SK-N-SH (cell line): ENCODE measurements at regions not wholly inside any gene's neighbourhood (a gene's known extent, or its start where the extent isn't known, plus 50 kb on each side); places are given as distances from the start of the nearest gene placed in this dataset.

ENCODE experiments used
- CTCF ChIA-PET: fragments of 300-600, 350-600 bp; formaldehyde crosslinking; extraction: SDS; loops from one replicate; lab custom pipeline; 2021; lab: Yijun Ruan, JAX
- POLR2A ChIA-PET: fragments of 350-600 bp; sonication (Branson Sonifier 250); formaldehyde crosslinking; extraction: SDS; loops from one replicate; lab custom pipeline; 2020; ENCODE audit warnings: antibody characterized with exemption, inconsistent platforms; lab: Yijun Ruan, JAX
- DNase-seq: peaks from one replicate; pipeline ENCODE4 v3.0.0; 2012
- H2AFZ ChIP-seq: fragments of 200-600 bp; sonication (generic); 2 replicates; pipeline ENCODE4 v1.8.1; 2016; ENCODE audit warnings: antibody characterized with exemption, mild to moderate bottlenecking, low read depth
- H3F3A ChIP-seq: fragments of 200-600 bp; sonication (generic); replicated peaks from 2 replicates; pipeline ENCODE3; 2016; ENCODE audit warnings: antibody characterized with exemption, mild to moderate bottlenecking; ENCODE audit not compliant: insufficient read depth
- H3K27ac ChIP-seq, 2 experiments: fragments of 200-500 bp in 1 of 2; fragments of 200-600 bp in 1 of 2; sonication (Bioruptor generic) in 1 of 2; sonication (generic), shearing (Covaris generic) in 1 of 2; 2 replicates each; pipeline versions ENCODE4 v1.5.1 to v1.6.1; 2014 to 2016; ENCODE audit warnings: low read depth in 2 of 2, inconsistent platforms in 1 of 2, low read length in 1 of 2, mild to moderate bottlenecking in 1 of 2, mixed read lengths in 1 of 2
- H3K27me3 ChIP-seq: fragments of 200-600 bp; sonication (generic), shearing (Covaris generic); 2 replicates; pipeline ENCODE4 v1.6.1; 2016; ENCODE audit warnings: mixed run types; ENCODE audit not compliant: insufficient read depth
- H3K36me3 ChIP-seq, 2 experiments: fragments of 200-500 bp in 1 of 2; fragments of 200-600 bp in 1 of 2; sonication (Bioruptor generic) in 1 of 2; sonication (generic) in 1 of 2; replicated peaks in 1 of 2; 2 replicates each; pipeline versions ENCODE3 to v1.5.1; 2014 to 2016; ENCODE audit warnings: low read length in 1 of 2, mild to moderate bottlenecking in 1 of 2; ENCODE audit not compliant: insufficient read depth in 2 of 2, control insufficient read depth in 1 of 2
- H3K4me1 ChIP-seq, 2 experiments: fragments of 200-500 bp in 1 of 2; fragments of 200-600 bp in 1 of 2; sonication (Bioruptor generic) in 1 of 2; sonication (generic), shearing (Covaris generic) in 1 of 2; 2 replicates each; pipeline versions ENCODE4 v1.5.1 to v1.6.1; 2014 to 2016; ENCODE audit warnings: low read depth in 1 of 2, low read length in 1 of 2, mixed run types in 1 of 2; ENCODE audit not compliant: insufficient read depth in 2 of 2, control insufficient read depth in 1 of 2
- H3K4me2 ChIP-seq: fragments of 200-600 bp; sonication (generic), shearing (Covaris generic); 2 replicates; pipeline ENCODE4 v1.6.1; 2017; ENCODE audit warnings: mixed run types
- H3K4me3 ChIP-seq, 2 experiments: fragments of 200-500 bp in 1 of 2; fragments of 200-600 bp in 1 of 2; sonication (Bioruptor generic) in 1 of 2; sonication (generic), shearing (Covaris generic) in 1 of 2; 2 replicates each; pipeline versions ENCODE4 v1.5.1 to v1.8.1; 2014 to 2016; ENCODE audit warnings: low read depth in 2 of 2, inconsistent platforms in 1 of 2, low read length in 1 of 2, mild to moderate bottlenecking in 1 of 2, mixed read lengths in 1 of 2, moderate library complexity in 1 of 2
- H3K79me2 ChIP-seq: fragments of 200-600 bp; sonication (generic); 2 replicates; pipeline ENCODE4 v1.8.1; 2017; ENCODE audit warnings: mild to moderate bottlenecking; ENCODE audit not compliant: insufficient read depth
- H3K9ac ChIP-seq: fragments of 200-600 bp; sonication (generic); 2 replicates; pipeline ENCODE4 v1.6.1; 2017; ENCODE audit warnings: mixed run types
- H3K9me2 ChIP-seq: fragments of 200-600 bp; sonication (generic); 2 replicates; pipeline ENCODE4 v1.6.1; 2017; ENCODE audit warnings: mixed run types
- H3K9me3 ChIP-seq: fragments of 200-600 bp; sonication (generic); 2 replicates; pipeline ENCODE4 v1.6.1; 2017; ENCODE audit warnings: mixed run types, mild to moderate bottlenecking, moderate library complexity
- H4K20me1 ChIP-seq: fragments of 200-600 bp; sonication (generic); 2 replicates; pipeline ENCODE4 v1.6.1; 2017; ENCODE audit warnings: mild to moderate bottlenecking, mixed run types; ENCODE audit not compliant: insufficient read depth
- EP300 ChIP-seq, 2 experiments: IDR thresholded peaks; 2 replicates each; pipeline versions ENCODE4 v1.4.0 to v1.6.1; 2012; ENCODE audit warnings: borderline replicate concordance in 1 of 2, low read depth in 1 of 2, low read length in 1 of 2
- FOXJ3 ChIP-seq: sonication (generic); formaldehyde crosslinking; IDR thresholded peaks from 2 replicates; pipeline ENCODE4 v1.5.1; 2020; ENCODE audit warnings: mild to moderate bottlenecking, missing genetic modification reagents
- GATA2 ChIP-seq: sonication (generic); formaldehyde crosslinking; IDR thresholded peaks from 2 replicates; pipeline ENCODE4 v1.5.0; 2020; ENCODE audit warnings: mild to moderate bottlenecking, missing genetic modification reagents
- MXI1 ChIP-seq: IDR thresholded peaks from 2 replicates; pipeline ENCODE4 v1.6.1; 2012; ENCODE audit warnings: mild to moderate bottlenecking, low read depth, low read length, improper control_type of control experiment
- NRF1 ChIP-seq: IDR thresholded peaks from 2 replicates; pipeline ENCODE4 v1.6.1; 2012; ENCODE audit warnings: low read depth, mild to moderate bottlenecking, low read length
- RCOR1 ChIP-seq: fragments of 150-350 bp; IDR thresholded peaks from 2 replicates; pipeline ENCODE4 v1.6.1; 2017; ENCODE audit warnings: antibody characterized with exemption, low read length
- RFX5 ChIP-seq: IDR thresholded peaks from 2 replicates; pipeline ENCODE4 v1.6.1; 2012; ENCODE audit warnings: mild to moderate bottlenecking, improper control_type of control experiment, low read length
- RXRA ChIP-seq: IDR thresholded peaks from 2 replicates; pipeline ENCODE4 v1.4.0; 2012; ENCODE audit warnings: low read depth, mild to moderate bottlenecking, borderline replicate concordance
- TAF1 ChIP-seq: IDR thresholded peaks from 2 replicates; pipeline ENCODE4 v1.6.1; 2012; ENCODE audit warnings: low read depth, mild to moderate bottlenecking, low read length, moderate library complexity, borderline replicate concordance
- TEAD4 ChIP-seq: IDR thresholded peaks from 2 replicates; pipeline ENCODE4 v1.4.0; 2012; ENCODE audit warnings: mild to moderate bottlenecking, borderline replicate concordance; ENCODE audit not compliant: insufficient read depth
- WGBS: methylation state at CpG from one replicate; pipeline ENCODE4 v1.1.6; 2017; ENCODE audit warnings: low lambda C conversion rate; 5-methylcytosine and 5-hydroxymethylcytosine counted together
- TF ChIP-seq, protein P1 (sequence below): IDR thresholded peaks from 2 replicates; pipeline ENCODE4 v1.4.0; 2012; ENCODE audit warnings: low read depth, borderline replicate concordance
- TF ChIP-seq, protein P2 (sequence below): fragments of 150-350 bp; IDR thresholded peaks from 2 replicates; pipeline ENCODE4 v1.6.1; 2016; ENCODE audit warnings: mild to moderate bottlenecking, low read depth, low read length
- TF ChIP-seq, protein P3 (sequence below): fragments of 200-600 bp; sonication (generic); IDR thresholded peaks from 2 replicates; pipeline ENCODE4 v1.6.1; 2017; ENCODE audit warnings: antibody characterized with exemption, mild to moderate bottlenecking, moderate library complexity

DNA sequence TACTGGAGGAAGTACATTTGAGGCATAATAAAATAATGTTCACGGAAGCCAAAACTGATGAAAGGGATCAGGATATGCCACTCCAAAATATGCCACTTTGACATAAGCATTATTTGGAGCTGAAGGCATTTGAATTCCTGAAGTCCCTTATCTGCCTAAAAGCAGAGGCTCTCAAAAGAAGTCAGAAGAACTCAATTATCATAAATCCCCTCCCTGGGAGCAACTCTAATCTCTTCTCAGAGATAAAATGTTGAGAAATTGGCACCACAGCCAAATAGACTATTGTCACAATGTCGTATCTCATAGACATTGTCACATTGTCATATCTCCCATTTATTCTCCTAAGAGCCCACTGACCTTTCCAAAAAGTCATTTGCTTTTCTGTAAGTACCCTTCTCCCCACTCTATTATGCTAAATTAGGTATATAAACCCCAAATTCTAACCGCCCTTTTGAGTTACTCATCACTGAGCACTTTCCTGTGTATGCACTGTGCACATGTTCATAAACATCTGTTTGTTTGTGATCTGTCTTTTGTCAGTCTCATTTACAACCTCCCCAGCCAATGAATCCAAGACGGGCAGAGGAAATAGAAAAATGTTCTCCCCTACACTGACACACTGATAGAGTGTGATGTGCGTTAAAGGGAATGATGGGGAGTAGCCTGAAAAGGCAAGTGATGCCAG lies 78.5 kb upstream of the NAF1 start:
- 3% methylated on average over 5 of the region's 5 CpGs for WGBS
- no peak overlapping the region for H3K27ac ChIP-seq
- TF ChIP-seq, protein P1, sequence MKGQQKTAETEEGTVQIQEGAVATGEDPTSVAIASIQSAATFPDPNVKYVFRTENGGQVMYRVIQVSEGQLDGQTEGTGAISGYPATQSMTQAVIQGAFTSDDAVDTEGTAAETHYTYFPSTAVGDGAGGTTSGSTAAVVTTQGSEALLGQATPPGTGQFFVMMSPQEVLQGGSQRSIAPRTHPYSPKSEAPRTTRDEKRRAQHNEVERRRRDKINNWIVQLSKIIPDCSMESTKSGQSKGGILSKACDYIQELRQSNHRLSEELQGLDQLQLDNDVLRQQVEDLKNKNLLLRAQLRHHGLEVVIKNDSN, result no peak
- TF ChIP-seq TAF1 (no peak), MXI1 (no peak), RFX5 (no peak), EP300 (IDR thresholded peaks at IDR 0.05; ENCODE audit: borderline replicate concordance in 1 of 2, low read depth in 1 of 2, low read length in 1 of 2) (no peak), RXRA (no peak), TEAD4 (no peak), RCOR1 (no peak), GATA2 (CRISPR knock-in tag) (no peak), FOXJ3 (CRISPR knock-in tag) (no peak), NRF1 (no peak)
- TF ChIP-seq, protein P2, sequence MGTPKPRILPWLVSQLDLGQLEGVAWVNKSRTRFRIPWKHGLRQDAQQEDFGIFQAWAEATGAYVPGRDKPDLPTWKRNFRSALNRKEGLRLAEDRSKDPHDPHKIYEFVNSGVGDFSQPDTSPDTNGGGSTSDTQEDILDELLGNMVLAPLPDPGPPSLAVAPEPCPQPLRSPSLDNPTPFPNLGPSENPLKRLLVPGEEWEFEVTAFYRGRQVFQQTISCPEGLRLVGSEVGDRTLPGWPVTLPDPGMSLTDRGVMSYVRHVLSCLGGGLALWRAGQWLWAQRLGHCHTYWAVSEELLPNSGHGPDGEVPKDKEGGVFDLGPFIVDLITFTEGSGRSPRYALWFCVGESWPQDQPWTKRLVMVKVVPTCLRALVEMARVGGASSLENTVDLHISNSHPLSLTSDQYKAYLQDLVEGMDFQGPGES, result no peak
- TF ChIP-seq, protein P3, sequence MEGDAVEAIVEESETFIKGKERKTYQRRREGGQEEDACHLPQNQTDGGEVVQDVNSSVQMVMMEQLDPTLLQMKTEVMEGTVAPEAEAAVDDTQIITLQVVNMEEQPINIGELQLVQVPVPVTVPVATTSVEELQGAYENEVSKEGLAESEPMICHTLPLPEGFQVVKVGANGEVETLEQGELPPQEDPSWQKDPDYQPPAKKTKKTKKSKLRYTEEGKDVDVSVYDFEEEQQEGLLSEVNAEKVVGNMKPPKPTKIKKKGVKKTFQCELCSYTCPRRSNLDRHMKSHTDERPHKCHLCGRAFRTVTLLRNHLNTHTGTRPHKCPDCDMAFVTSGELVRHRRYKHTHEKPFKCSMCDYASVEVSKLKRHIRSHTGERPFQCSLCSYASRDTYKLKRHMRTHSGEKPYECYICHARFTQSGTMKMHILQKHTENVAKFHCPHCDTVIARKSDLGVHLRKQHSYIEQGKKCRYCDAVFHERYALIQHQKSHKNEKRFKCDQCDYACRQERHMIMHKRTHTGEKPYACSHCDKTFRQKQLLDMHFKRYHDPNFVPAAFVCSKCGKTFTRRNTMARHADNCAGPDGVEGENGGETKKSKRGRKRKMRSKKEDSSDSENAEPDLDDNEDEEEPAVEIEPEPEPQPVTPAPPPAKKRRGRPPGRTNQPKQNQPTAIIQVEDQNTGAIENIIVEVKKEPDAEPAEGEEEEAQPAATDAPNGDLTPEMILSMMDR, result no peak
- no peaks in the 10 kb centered on the region for H3F3A ChIP-seq
- H3K9ac ChIP-seq, result no peak overlapping the region
- H3K79me2 ChIP-seq, result no peaks in the 10 kb centered on the region
- no peaks in the 10 kb centered on the region for H3K4me1 ChIP-seq
- CTCF ChIA-PET, result no interaction called here
- no peak for DNase-seq
- no peak overlapping the region for H3K4me3 ChIP-seq
- no peak overlapping the region for H3K4me2 ChIP-seq
- H3K9me2 ChIP-seq, result no peaks in the 10 kb centered on the region
- H3K9me3 ChIP-seq, result no peaks in the 10 kb centered on the region
- H2AFZ ChIP-seq, result no peak overlapping the region
- POLR2A ChIA-PET, result no interaction called here
- no peaks in the 10 kb centered on the region for H4K20me1 ChIP-seq
- no peaks in the 10 kb centered on the region for H3K36me3 ChIP-seq
- no peaks in the 10 kb centered on the region for H3K27me3 ChIP-seq
